HepG2 (cell line): ENCODE measurements at regions not wholly inside any gene's neighbourhood (a gene's known extent, or its start where the extent isn't known, plus 50 kb on each side); places are given as distances from the start of the nearest gene placed in this dataset.

Source experiments
- CBX5 ChIP-seq: sonication (generic); formaldehyde crosslinking; IDR thresholded peaks from 2 replicates; pipeline ENCODE4 v1.4.0; 2020; ENCODE audit warnings: missing genetic modification reagents, borderline replicate concordance
- MYC ChIP-seq: sonication (generic); formaldehyde crosslinking; IDR thresholded peaks from 2 replicates; pipeline ENCODE4 v1.9.0; 2021; ENCODE audit warnings: missing genetic modification reagents, borderline replicate concordance
- NFE2L2 ChIP-seq: fragments of 150-350 bp; IDR thresholded peaks from 2 replicates; pipeline ENCODE4 v1.6.1; 2014; ENCODE audit warnings: low read length
- XRCC5 ChIP-seq: fragments of 200-400 bp; formaldehyde crosslinking; optimal IDR thresholded peaks from 2 replicates; pipeline ENCODE3; 2017; ENCODE audit warnings: mild to moderate bottlenecking, low read length

GRCh38 chr5:68060382-68060781 lies 155.2 kb upstream of the PIK3R1 start:
- TF ChIP-seq MYC (CRISPR knock-in tag) (no peak), NFE2L2 (no peak), CBX5 (CRISPR knock-in tag) (no peak), XRCC5 (no peak)
